GM21786 (cell line): ENCODE measurements at regions not wholly inside any gene's neighbourhood (a gene's known extent, or its start where the extent isn't known, plus 50 kb on each side); places are given as distances from the start of the nearest gene placed in this dataset.
"Not testable (repeated sequence)": the region's sequence is repeated elsewhere in the genome, so short reads cannot be mapped to it uniquely, and the experiment has no call there.

Experiments
- ATAC-seq: cut with Tn5 transposase; IDR thresholded peaks from one replicate; pipeline ENCODE4 v1.9.1; 2021; ENCODE audit not compliant: unreplicated experiment

- ATAC-seq: no peak
These were observed 201.7 kb upstream of the PRDM1 start for GRCh38 chr6:105884426-105884825.

GRCh38 chr6:105884011-105884410, 202.1 kb upstream of the PRDM1 start:
- no peak for ATAC-seq

GRCh38 chr6:105882828-105883227, 203.3 kb upstream of the PRDM1 start:
- no peak for ATAC-seq

GRCh38 chr6:105882121-105882803, 203.9 kb upstream of the PRDM1 start:
- no peak for ATAC-seq

- ATAC-seq: no peak
These were observed 204.5 kb upstream of the PRDM1 start for GRCh38 chr6:105881608-105882007.

GRCh38 chr6:105880030-105880492, 206.1 kb upstream of the PRDM1 start:
- peak; percentile 59 for ATAC-seq

- no peak for ATAC-seq
These were observed 207.0 kb upstream of the PRDM1 start for GRCh38 chr6:105879146-105879545.

GRCh38 chr6:105875974-105876640, 210.0 kb upstream of the PRDM1 start:
- ATAC-seq: no peak

GRCh38 chr6:105874835-105875626, 211.1 kb upstream of the PRDM1 start:
- ATAC-seq: no peak

- ATAC-seq: no peak
These were observed 212.3 kb upstream of the PRDM1 start for GRCh38 chr6:105873799-105874198.

GRCh38 chr6:105873211-105873704, 212.9 kb upstream of the PRDM1 start:
- ATAC-seq: no peak

- no peak for ATAC-seq
These were observed 213.9 kb upstream of the PRDM1 start for GRCh38 chr6:105872249-105872648.

GRCh38 chr6:105871542-105871941, 214.6 kb upstream of the PRDM1 start:
- no peak for ATAC-seq

- ATAC-seq: no peak
These were observed 216.2 kb upstream of the PRDM1 start for GRCh38 chr6:105869835-105870440.

GRCh38 chr6:105868823-105869460, 217.2 kb upstream of the PRDM1 start:
- ATAC-seq: no peak

- ATAC-seq: no peak
These were observed 218.3 kb upstream of the PRDM1 start for GRCh38 chr6:105867821-105868220.

GRCh38 chr6:105867277-105867676, 218.9 kb upstream of the PRDM1 start:
- ATAC-seq: no peak

- no peak for ATAC-seq
These were observed 223.1 kb upstream of the PRDM1 start for GRCh38 chr6:105862936-105863607.

- ATAC-seq: not testable (repeated sequence)
These were observed 225.2 kb upstream of the PRDM1 start for GRCh38 chr6:105860927-105861326.

GRCh38 chr6:105859457-105859856, 226.7 kb upstream of the PRDM1 start:
- no peak for ATAC-seq
